GM19351 (cell line): ENCODE measurements at regions not wholly inside any gene's neighbourhood (a gene's known extent, or its start where the extent isn't known, plus 50 kb on each side); places are given as distances from the start of the nearest gene placed in this dataset.

Source experiments
- ATAC-seq: cut with Tn5 transposase; IDR thresholded peaks from one replicate; pipeline ENCODE4 v1.9.1; 2021; ENCODE audit warnings: mild to moderate bottlenecking, moderate library complexity; ENCODE audit not compliant: unreplicated experiment

DNA sequence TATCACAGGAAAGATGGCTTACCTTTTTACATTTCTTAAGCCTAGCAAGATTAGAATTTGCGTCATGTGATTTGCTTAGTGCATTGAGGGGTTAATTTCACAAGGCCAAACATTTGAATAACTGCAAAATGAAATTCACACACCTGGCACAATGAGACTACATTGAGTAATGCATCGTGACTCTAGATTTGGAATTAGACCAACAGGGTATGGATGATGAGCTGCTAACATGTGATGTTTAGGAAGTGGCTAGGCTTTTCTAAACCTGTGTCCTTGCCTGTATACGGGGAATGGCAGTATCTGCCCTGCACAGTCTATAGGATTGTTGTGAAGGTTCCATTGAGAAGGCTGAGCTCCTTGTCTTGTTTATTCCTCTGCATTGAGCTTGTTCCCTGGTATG, 160.1 kb downstream of the MFSD1 start:
- ATAC-seq = no peak

DNA sequence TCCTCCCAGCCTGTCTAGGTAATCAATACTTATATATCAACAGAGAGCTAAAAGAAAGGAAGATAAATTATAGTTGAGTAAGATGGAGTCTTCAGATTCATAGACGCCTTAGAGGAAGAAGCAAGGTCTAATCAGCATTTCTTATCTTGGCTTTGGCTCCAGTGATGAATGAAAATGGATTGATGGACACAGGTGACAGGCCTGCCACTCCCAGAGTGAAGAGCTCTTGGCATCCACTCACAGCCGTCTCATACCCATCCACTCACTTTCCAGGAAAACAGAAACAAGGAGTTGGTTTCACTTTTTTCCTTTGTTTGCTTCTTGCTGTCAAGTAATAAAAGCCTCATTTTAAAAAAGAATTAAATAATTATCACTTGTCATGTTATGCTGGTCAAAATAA, 168.2 kb downstream of the MFSD1 start:
- no peak for ATAC-seq

DNA sequence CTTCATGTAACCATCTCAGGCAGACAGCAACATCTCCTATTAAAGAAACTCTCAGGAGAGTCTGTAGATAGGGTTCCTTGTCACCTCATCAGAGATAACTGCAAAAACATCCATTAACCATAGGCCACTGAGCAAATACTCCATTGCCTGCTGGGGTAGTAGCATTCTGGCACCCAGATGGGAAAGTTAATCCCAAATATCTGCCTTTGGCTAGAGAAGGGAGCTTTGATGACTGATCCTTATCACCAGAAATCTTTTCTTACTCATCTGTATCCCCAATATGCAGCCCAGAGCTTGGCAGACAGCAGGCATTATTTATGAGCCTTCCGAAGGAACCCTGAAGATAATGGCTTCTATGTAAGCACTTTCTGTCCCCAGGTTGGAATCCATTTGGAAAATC, 173.1 kb downstream of the MFSD1 start:
- no peak for ATAC-seq

DNA sequence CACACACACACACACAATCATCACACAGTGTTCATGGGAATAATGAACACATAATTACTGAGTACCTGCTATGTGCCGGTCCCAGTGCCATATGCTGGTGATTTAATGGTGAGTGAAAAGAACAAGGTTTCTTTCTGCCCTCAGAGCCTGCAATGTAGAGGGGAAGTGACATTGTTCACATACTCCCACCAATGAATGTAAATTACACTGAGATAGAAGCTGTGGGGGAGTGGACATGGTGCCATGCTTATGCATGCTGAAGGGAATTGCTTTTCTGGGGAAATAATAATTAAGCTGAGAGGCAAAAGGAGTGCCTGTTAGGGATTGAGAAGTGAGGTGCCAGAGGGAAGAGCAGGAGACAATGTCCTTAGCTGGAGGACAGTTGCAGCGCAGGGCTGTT, 175.1 kb downstream of the MFSD1 start:
- ATAC-seq = no peak

- ATAC-seq = no peak
These were observed 175.6 kb downstream of the MFSD1 start for GRCh38 chr3:158977497-158977896.

DNA sequence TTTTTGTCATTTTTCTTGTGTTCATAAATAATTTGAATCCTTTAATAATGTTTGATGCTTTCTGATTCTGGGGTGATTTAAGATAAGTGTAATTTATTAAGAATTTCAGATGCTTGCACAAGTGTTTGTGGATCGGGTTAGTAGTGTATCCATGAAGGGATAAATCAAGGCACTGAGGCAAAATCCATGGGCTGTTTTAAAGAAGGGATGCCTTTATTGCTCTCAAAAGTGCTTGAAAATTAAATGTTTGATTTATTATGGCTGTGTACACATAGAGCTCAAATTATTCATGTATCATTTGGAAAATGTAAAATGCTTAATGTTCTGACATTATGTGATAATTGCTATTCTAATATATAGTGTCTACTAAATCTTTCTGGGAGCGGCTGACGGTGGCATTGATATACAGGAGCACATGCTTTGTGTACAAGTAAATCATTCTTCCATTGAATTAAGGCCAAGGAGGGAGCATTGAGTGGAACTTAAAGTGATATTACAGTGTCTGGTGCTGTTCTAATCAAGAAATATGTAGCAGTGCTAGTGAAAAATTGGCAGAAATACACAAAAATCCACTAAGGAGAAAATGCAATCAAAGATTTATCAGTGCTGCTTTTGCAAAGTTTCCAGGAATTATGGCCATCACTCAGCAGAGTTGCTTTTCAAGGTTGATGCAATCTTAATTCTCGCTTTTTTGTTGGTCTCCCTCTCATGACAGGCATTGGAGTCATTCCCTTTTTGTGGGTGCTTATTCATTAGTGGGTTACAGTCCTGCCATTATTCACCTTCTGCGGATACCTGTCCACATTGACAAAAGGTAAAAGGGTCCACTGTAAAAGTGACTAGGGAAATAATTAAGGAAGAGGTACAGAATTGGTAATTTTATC, 181.6 kb downstream of the MFSD1 start:
- no peak for ATAC-seq

DNA sequence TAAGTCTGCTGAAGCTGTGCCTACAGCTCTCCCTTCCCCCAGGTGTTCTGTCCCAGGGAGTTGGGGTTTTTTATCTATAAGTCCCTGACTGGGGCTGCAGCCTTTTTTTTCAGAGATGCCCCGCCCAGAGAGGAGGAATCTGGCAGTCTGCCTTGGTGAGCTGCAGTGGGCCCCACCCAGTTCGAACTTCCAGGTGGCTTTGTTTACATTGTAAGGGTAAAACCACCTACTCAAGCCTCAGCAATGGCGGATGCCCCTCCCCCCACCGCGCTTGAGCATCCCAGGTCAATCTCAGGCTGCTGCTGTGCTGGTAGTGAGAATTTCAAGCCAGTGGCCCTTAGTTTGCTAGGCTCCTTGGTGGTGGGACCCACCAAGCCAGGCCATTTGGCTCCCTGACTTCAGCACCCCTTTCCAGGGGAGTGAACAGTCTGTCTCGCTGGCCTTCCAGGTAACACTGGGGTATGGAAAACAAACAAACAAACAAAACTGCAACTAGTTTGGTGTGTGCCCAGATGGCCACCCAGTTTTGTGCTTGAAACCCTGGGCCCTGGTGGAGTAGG, 189.4 kb downstream of the MFSD1 start:
- ATAC-seq = no peak

DNA sequence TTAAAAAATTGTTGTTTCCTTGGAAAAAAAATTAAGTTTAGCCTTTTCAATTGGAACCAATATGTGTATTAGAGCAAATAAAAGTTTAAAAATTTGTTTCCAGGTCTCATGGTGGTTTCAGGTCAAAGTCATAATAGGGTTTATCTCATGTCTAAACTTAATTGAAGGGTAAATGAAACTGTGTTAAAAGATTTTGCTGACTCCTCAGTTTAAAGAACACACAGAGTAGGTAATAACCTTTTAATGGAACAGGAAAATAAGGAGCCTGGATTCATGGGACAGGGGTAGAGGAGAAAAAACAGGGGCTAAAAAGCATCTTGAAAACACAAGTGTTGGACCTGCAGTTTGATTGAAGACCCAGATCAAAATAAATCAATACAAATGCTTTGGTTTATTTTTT, 190.6 kb downstream of the MFSD1 start:
- ATAC-seq = no peak

DNA sequence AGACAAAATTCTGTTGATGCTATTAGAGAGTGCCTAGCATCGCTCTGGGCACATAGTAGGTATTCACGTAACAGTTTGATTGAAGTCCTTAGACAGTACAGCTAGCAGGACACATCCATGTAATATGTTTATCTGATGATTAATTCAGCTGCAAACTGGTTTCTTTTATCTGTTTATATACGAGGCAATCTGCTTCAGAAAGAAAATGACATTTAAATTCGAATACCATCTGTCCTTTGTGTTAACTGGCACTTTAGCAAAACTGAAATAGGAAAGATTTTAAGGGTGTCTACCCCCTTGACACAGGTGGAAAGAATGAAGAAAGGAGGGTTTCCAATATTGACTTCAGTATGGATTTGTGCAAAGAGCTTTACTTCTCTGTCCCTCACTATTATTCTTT, 192.5 kb downstream of the MFSD1 start:
- no peak for ATAC-seq

GRCh38 chr3:159001711-159002110, 199.9 kb downstream of the MFSD1 start:
- no peak for ATAC-seq

DNA sequence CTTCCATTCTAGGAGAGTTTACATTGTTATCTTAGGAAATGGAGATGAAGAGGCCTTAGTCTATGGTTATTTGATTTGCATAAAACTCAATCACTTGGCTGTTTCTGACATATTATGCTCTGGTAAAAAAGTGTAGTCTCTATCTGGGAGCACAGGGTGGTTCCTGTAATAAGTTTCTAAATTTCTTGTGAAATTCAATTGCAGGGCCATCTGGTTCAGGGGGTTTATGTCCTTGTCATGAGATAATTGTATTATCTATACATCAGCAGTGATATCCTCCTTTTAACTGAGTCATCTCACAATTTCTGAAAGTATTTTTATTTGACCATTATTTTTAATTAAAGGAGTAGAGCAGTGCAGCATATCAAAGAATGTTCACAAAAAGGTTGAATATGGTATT, 203.3 kb downstream of the MFSD1 start:
- ATAC-seq = no peak

- ATAC-seq = no peak
These were observed 205.5 kb downstream of the MFSD1 start for GRCh38 chr3:159007331-159007730.

GRCh38 chr3:159008401-159008800, 206.5 kb downstream of the MFSD1 start:
- ATAC-seq = no peak

DNA sequence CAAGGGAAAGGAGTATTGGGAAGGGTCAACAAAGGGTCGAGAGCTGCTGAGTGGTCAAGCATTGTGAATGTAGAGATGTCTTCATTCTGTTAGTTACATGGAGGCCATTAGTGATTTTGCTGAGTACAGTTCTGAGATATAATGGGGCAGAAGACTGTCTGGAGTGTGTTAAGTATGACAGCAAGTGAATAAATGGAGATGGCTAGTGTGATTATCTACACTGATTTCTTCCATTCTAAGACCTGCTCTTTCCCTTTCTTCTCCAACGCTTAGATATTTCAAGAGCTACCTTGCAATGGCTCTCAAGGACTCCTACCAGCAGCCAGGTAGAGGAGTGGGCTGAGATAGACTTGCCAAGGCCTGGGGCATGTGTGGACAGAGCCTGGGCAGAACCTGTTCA, 216.5 kb downstream of the MFSD1 start:
- no peak for ATAC-seq

- no peak for ATAC-seq
These were observed 223.9 kb downstream of the MFSD1 start for GRCh38 chr3:159025733-159026132.

GRCh38 chr3:159026510-159026909, 224.7 kb downstream of the MFSD1 start:
- ATAC-seq = no peak

DNA sequence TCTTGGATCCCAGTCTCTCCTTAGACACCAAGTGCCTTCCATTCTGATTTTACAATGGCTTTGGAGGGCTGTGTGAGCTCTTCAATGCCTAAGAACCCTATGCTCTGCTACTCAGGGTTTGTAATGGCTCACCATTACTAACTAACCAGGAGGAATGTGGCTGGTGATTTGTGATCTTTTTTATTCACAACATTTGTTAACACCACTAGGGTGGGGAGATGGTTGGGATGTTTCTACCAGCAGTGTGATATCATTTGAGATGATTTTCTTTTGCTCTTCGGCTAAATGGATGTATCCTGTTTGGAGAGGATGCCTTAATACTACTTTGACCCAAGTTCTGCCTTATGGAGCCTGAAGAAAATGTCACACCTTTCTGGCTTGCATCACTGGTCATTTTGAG, 226.9 kb downstream of the MFSD1 start:
- ATAC-seq = peak; percentile 21

- peak; percentile 88 for ATAC-seq
These were observed 227.6 kb downstream of the MFSD1 start for GRCh38 chr3:159029306-159030026.

- ATAC-seq = no peak
These were observed 228.3 kb downstream of the MFSD1 start for GRCh38 chr3:159030138-159030670.

DNA sequence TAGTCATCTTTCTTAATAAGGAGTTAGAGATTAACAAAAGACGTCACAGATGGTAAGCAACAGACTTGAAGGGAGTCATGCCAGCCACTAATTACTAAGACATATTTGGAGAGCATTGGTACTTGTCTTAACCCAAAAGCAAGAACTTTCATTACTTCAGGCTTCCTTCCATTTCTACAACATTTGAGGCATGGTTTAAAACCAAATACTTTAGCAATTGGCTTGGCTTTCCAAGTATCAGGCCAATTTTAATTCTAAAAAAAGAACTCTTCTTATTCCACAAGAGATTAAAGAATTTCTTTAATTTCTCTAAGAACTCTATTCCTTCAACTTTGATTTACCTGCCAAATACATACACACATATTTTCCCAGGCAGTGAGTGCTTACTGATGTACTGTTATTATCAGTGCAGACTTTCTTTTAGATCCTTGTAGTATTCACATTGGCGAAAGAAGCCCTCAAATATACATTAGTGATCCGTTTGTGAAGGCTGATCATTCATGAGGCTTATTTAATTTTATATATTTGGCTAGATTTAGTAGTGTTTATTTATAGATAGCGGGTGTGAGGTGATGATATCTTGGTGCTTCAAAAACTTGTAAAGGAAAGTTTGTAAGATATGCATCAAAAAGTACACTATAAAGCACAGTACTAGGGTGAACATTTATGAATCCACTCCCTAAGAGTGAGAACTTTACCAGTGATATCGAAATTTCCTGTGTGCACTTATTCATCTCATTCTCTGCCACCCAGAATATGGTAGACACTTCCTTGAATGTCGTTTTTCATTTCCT, 229.2 kb downstream of the MFSD1 start:
- ATAC-seq = no peak

- ATAC-seq = no peak
These were observed 230.5 kb downstream of the MFSD1 start for GRCh38 chr3:159032311-159032710.
